ENCODE measurements at regions not wholly inside any gene's neighbourhood (a gene's known extent, or its start where the extent isn't known, plus 50 kb on each side); places are given as distances from the start of the nearest gene placed in this dataset.

DNA sequence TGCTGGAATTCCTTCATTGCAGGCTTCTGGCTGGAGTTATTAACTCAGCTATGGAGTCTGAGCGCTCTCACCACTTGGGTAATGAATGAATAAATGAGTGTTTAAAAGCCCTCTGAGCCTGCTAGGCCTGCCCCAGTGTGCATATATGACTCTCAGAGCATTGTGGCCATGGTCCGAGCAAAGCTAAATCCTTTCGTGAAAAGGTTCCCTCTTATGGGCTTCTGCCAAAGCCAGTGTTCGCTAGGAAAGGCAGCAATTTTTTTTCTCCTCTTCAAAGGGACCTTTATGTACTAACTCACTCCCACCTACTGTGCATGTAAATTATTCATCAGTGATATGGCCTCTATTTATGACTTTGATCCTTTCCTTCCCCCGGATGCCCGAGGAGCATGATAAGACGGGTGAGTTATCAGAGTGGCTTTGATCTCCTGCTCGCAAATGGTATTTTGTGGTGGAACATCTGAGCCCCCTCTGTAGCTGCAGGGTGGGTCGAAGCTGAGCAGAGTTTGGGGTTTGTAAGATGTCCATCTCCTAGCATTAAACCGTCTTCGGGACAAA, 88.6 kb downstream of the LINC00237 start (continued):
- TF ChIP-seq, protein P1, sequence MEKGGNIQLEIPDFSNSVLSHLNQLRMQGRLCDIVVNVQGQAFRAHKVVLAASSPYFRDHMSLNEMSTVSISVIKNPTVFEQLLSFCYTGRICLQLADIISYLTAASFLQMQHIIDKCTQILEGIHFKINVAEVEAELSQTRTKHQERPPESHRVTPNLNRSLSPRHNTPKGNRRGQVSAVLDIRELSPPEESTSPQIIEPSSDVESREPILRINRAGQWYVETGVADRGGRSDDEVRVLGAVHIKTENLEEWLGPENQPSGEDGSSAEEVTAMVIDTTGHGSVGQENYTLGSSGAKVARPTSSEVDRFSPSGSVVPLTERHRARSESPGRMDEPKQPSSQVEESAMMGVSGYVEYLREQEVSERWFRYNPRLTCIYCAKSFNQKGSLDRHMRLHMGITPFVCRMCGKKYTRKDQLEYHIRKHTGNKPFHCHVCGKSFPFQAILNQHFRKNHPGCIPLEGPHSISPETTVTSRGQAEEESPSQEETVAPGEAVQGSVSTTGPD (CRISPR knock-in tag; IDR thresholded peaks at IDR 0.05): no peak
- TF ChIP-seq ZNF367 (CRISPR knock-in tag; IDR thresholded peaks at IDR 0.05; ENCODE audit: borderline replicate concordance) (no peak), ZNF614 (CRISPR knock-in tag; IDR thresholded peaks at IDR 0.05; ENCODE audit: borderline replicate concordance) (peak; percentile 44; the same call in 1 of the 2 replicates), POLR2G (IDR thresholded peaks at IDR 0.05; ENCODE audit: low read depth, low read length) (peak; percentile 83), TARDBP (CRISPR knock-in tag; IDR thresholded peaks at IDR 0.05) (peak; percentile 73; the same call in 1 of the 2 replicates), ZNF878 (CRISPR knock-in tag; IDR thresholded peaks at IDR 0.05) (no peak), ZNF260 (CRISPR knock-in tag; IDR thresholded peaks at IDR 0.05; ENCODE audit: borderline replicate concordance, low read depth) (no peak), EP300 (IDR thresholded peaks at IDR 0.05; ENCODE audit: low read depth in 2 of 2, low read length in 2 of 2) (peak; percentile 42 to 92; a peak in 2 of 4 replicates), EP300 (CRISPR knock-in tag; IDR thresholded peaks at IDR 0.05; ENCODE audit: borderline replicate concordance) (peak; percentile 98), ZNF329 (CRISPR knock-in tag; IDR thresholded peaks at IDR 0.05; ENCODE audit: low read depth) (no peak), ZNF570 (CRISPR knock-in tag; IDR thresholded peaks at IDR 0.05; ENCODE audit: borderline replicate concordance) (no peak), TSC22D2 (CRISPR knock-in tag; IDR thresholded peaks at IDR 0.05; ENCODE audit: borderline replicate concordance) (peak; percentile 31; the same call in 1 of the 2 replicates), ZSCAN12 (CRISPR knock-in tag; IDR thresholded peaks at IDR 0.05) (no peak), ZNF468 (CRISPR knock-in tag; IDR thresholded peaks at IDR 0.05) (no peak), SRF (IDR thresholded peaks at IDR 0.05; ENCODE audit: low read depth, low read length) (no peak)
- TF ChIP-seq, protein P2, sequence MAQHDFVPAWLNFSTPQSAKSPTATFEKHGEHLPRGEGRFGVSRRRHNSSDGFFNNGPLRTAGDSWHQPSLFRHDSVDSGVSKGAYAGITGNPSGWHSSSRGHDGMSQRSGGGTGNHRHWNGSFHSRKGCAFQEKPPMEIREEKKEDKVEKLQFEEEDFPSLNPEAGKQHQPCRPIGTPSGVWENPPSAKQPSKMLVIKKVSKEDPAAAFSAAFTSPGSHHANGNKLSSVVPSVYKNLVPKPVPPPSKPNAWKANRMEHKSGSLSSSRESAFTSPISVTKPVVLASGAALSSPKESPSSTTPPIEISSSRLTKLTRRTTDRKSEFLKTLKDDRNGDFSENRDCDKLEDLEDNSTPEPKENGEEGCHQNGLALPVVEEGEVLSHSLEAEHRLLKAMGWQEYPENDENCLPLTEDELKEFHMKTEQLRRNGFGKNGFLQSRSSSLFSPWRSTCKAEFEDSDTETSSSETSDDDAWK (CRISPR knock-in tag; IDR thresholded peaks at IDR 0.05): no peak
- TF ChIP-seq, protein P3, sequence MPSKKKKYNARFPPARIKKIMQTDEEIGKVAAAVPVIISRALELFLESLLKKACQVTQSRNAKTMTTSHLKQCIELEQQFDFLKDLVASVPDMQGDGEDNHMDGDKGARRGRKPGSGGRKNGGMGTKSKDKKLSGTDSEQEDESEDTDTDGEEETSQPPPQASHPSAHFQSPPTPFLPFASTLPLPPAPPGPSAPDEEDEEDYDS (CRISPR knock-in tag; IDR thresholded peaks at IDR 0.05): 0 out of 2 replicates have a peak, but pooled peaks have one; percentile 49
- TF ChIP-seq, protein P4, sequence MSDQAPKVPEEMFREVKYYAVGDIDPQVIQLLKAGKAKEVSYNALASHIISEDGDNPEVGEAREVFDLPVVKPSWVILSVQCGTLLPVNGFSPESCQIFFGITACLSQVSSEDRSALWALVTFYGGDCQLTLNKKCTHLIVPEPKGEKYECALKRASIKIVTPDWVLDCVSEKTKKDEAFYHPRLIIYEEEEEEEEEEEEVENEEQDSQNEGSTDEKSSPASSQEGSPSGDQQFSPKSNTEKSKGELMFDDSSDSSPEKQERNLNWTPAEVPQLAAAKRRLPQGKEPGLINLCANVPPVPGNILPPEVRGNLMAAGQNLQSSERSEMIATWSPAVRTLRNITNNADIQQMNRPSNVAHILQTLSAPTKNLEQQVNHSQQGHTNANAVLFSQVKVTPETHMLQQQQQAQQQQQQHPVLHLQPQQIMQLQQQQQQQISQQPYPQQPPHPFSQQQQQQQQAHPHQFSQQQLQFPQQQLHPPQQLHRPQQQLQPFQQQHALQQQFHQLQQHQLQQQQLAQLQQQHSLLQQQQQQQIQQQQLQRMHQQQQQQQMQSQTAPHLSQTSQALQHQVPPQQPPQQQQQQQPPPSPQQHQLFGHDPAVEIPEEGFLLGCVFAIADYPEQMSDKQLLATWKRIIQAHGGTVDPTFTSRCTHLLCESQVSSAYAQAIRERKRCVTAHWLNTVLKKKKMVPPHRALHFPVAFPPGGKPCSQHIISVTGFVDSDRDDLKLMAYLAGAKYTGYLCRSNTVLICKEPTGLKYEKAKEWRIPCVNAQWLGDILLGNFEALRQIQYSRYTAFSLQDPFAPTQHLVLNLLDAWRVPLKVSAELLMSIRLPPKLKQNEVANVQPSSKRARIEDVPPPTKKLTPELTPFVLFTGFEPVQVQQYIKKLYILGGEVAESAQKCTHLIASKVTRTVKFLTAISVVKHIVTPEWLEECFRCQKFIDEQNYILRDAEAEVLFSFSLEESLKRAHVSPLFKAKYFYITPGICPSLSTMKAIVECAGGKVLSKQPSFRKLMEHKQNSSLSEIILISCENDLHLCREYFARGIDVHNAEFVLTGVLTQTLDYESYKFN (CRISPR knock-in tag; conservative IDR thresholded peaks at IDR 0.05): peak; percentile 80
- TF ChIP-seq, protein P5, sequence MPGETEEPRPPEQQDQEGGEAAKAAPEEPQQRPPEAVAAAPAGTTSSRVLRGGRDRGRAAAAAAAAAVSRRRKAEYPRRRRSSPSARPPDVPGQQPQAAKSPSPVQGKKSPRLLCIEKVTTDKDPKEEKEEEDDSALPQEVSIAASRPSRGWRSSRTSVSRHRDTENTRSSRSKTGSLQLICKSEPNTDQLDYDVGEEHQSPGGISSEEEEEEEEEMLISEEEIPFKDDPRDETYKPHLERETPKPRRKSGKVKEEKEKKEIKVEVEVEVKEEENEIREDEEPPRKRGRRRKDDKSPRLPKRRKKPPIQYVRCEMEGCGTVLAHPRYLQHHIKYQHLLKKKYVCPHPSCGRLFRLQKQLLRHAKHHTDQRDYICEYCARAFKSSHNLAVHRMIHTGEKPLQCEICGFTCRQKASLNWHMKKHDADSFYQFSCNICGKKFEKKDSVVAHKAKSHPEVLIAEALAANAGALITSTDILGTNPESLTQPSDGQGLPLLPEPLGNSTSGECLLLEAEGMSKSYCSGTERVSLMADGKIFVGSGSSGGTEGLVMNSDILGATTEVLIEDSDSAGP (CRISPR knock-in tag; IDR thresholded peaks at IDR 0.05; ENCODE audit: borderline replicate concordance): 0 out of 2 replicates have a peak, but pooled peaks have one; percentile 35
- TF ChIP-seq, protein P6, sequence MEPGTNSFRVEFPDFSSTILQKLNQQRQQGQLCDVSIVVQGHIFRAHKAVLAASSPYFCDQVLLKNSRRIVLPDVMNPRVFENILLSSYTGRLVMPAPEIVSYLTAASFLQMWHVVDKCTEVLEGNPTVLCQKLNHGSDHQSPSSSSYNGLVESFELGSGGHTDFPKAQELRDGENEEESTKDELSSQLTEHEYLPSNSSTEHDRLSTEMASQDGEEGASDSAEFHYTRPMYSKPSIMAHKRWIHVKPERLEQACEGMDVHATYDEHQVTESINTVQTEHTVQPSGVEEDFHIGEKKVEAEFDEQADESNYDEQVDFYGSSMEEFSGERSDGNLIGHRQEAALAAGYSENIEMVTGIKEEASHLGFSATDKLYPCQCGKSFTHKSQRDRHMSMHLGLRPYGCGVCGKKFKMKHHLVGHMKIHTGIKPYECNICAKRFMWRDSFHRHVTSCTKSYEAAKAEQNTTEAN (CRISPR knock-in tag; conservative IDR thresholded peaks at IDR 0.05): peak; percentile 29; the same call in 1 of the 2 replicates
